Right lobe of liver (tissue), 4 donors: ENCODE measurements at regions not wholly inside any gene's neighbourhood (a gene's known extent, or its start where the extent isn't known, plus 50 kb on each side); places are given as distances from the start of the nearest gene placed in this dataset.

Experiments
- POLR2A ChIP-seq: fragments of 450-650 bp; IDR thresholded peaks from one replicate; pipeline ENCODE4 v1.6.1; 2017; ENCODE audit warnings: antibody characterized with exemption, mild to moderate bottlenecking
- TF ChIP-seq, protein P1 (sequence below), 4 donors: fragments of 200-600 bp in 3 of 4; fragments of 450-650 bp in 1 of 4; IDR thresholded peaks; one replicate each; pipeline versions ENCODE4 v1.5.1 to v1.8.0; 2016 to 2022; ENCODE audit warnings: antibody characterized with exemption in 4 of 4, mild to moderate bottlenecking in 2 of 4
- donor health status: DM: no; HTN: no; CAD: no.
- donor health status: DM: no; HTN: no; CAD: no.
- donor health status: DM: no; HTN: yes; CAD: no.

DNA sequence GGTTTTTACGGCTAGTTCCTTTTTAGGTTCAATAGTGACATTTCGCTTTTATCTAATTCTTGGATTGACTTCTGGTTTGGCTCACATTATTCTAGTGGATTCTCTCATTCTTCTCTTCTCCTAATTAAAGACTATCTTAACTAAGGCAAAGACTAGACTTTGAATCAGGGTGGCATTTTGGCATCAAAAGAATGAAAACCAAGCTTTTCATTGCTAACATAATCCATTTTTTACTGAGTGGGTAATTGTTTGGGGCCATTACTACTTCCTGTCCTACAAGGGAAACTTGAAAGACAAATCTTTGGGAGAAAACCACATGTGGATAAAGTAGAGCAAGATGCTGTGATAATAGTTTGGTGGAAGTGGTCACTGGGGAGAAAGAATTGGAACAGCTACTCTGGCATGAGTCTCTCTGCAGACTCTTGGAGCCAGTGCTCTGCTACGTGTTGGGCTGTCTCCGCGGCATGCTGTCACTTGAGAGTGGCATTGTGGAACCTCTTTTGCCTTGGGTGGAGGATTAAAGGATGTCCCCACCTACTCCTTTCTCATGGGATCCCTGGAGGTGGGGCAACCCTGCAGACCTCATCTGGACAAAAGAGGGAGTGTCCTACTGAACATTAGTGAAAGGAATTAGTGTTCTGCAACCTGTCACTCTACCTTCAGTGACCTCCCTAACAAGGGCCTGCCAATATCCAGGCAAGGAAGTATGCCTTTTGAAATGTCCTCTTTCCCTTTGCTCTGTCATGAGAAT lies 280.4 kb downstream of the PSAT1 start:
- no peak for TF ChIP-seq POLR2A
- TF ChIP-seq, protein P1, sequence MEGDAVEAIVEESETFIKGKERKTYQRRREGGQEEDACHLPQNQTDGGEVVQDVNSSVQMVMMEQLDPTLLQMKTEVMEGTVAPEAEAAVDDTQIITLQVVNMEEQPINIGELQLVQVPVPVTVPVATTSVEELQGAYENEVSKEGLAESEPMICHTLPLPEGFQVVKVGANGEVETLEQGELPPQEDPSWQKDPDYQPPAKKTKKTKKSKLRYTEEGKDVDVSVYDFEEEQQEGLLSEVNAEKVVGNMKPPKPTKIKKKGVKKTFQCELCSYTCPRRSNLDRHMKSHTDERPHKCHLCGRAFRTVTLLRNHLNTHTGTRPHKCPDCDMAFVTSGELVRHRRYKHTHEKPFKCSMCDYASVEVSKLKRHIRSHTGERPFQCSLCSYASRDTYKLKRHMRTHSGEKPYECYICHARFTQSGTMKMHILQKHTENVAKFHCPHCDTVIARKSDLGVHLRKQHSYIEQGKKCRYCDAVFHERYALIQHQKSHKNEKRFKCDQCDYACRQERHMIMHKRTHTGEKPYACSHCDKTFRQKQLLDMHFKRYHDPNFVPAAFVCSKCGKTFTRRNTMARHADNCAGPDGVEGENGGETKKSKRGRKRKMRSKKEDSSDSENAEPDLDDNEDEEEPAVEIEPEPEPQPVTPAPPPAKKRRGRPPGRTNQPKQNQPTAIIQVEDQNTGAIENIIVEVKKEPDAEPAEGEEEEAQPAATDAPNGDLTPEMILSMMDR (IDR thresholded peaks at IDR 0.05), result no peak
